Tibial nerve (tissue), 4 donors: ENCODE measurements at regions not wholly inside any gene's neighbourhood (a gene's known extent, or its start where the extent isn't known, plus 50 kb on each side); places are given as distances from the start of the nearest gene placed in this dataset.

ENCODE experiments used
- EP300 ChIP-seq, 2 donors: sonication (generic); formaldehyde crosslinking; IDR thresholded peaks; one replicate each; pipeline ENCODE4 v1.6.1; 2017; ENCODE audit warnings: antibody characterized with exemption in 2 of 2, mild to moderate bottlenecking in 1 of 2
- POLR2A ChIP-seq, 2 donors: fragments of 450-650 bp; IDR thresholded peaks; one replicate each; pipeline ENCODE4 v1.6.1; 2017; ENCODE audit warnings: antibody characterized with exemption in 2 of 2, mild to moderate bottlenecking in 2 of 2, moderate library complexity in 2 of 2
- TF ChIP-seq, protein P1 (sequence below), 5 experiments: fragments of 200-600 bp in 3 of 5; fragments of 450-650 bp in 2 of 5; sonication (generic) in 3 of 5; IDR thresholded peaks; one replicate each; pipeline ENCODE4 v1.5.1; 2016 to 2019; ENCODE audit warnings: antibody characterized with exemption in 5 of 5, mild to moderate bottlenecking in 3 of 5, moderate library complexity in 2 of 5

DNA sequence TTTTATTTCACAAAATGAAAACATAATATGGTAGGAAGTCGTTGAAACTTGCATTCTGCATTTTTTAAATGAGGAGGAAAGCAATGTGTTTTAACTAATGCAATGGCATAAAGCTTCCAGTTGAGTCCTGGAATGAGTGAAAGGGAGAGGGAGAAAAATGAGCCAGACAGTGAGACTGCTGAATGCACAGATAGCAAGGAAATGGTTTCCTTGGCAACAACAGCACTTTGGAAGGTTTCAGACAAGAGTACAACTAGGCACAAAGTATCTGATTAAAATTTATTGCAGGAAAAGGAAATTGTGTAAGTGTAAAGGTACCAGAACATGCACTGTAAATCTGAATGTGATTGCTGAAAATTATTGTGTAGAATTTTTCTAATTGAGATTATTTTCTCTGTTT, 320.1 kb upstream of the KYNU start:
- TF ChIP-seq POLR2A (IDR thresholded peaks at IDR 0.05) (no peak), EP300 (IDR thresholded peaks at IDR 0.05) (no peak)
- TF ChIP-seq, protein P1, sequence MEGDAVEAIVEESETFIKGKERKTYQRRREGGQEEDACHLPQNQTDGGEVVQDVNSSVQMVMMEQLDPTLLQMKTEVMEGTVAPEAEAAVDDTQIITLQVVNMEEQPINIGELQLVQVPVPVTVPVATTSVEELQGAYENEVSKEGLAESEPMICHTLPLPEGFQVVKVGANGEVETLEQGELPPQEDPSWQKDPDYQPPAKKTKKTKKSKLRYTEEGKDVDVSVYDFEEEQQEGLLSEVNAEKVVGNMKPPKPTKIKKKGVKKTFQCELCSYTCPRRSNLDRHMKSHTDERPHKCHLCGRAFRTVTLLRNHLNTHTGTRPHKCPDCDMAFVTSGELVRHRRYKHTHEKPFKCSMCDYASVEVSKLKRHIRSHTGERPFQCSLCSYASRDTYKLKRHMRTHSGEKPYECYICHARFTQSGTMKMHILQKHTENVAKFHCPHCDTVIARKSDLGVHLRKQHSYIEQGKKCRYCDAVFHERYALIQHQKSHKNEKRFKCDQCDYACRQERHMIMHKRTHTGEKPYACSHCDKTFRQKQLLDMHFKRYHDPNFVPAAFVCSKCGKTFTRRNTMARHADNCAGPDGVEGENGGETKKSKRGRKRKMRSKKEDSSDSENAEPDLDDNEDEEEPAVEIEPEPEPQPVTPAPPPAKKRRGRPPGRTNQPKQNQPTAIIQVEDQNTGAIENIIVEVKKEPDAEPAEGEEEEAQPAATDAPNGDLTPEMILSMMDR (IDR thresholded peaks at IDR 0.05): no peak
